ENCODE measurements at regions not wholly inside any gene's neighbourhood (a gene's known extent, or its start where the extent isn't known, plus 50 kb on each side); places are given as distances from the start of the nearest gene placed in this dataset.

DNA sequence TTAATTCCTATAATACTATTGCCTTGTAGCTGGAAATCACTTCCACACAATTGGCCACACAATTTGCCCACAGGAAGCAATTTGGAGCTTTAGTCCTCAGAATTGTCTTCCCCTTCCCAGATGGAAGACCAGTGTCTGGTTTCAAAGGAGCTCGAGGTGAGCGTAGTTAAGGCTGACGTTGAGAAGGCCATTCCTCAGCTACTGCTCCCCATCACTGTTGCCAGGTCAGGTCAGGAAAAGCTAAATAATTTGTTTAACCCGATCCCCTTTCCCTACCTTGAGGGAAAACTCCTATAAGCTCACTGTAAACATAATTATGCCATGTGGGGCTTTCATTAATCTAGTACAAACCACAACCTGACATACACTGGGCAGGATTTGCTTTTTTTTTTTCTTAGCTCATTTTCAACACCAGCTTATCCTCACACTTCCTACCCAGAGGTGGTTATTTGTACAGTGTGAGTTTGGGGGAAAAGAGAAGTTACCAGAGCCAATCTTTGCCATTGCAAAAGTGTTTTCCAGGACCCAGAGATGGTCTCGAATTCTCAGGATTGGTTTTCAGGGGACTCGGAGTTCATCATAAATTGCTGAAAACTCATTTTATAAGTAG lies 242.7 kb downstream of the CLIC5 start:
- no peak overlapping the region for H3K4me3 ChIP-seq (ENCODE audit: control insufficient read depth, low read depth, low read length)
- DNase-seq (ENCODE audit: low read depth) = no peak
- TF ChIP-seq, protein P1, sequence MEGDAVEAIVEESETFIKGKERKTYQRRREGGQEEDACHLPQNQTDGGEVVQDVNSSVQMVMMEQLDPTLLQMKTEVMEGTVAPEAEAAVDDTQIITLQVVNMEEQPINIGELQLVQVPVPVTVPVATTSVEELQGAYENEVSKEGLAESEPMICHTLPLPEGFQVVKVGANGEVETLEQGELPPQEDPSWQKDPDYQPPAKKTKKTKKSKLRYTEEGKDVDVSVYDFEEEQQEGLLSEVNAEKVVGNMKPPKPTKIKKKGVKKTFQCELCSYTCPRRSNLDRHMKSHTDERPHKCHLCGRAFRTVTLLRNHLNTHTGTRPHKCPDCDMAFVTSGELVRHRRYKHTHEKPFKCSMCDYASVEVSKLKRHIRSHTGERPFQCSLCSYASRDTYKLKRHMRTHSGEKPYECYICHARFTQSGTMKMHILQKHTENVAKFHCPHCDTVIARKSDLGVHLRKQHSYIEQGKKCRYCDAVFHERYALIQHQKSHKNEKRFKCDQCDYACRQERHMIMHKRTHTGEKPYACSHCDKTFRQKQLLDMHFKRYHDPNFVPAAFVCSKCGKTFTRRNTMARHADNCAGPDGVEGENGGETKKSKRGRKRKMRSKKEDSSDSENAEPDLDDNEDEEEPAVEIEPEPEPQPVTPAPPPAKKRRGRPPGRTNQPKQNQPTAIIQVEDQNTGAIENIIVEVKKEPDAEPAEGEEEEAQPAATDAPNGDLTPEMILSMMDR (conservative IDR thresholded peaks at IDR 0.05; ENCODE audit: control insufficient read depth, insufficient read depth, low read depth, low read length) = no peak

- H3K4me3 ChIP-seq (ENCODE audit: control insufficient read depth, low read depth, low read length) = no peak overlapping the region
- peak; percentile 7 for DNase-seq (ENCODE audit: low read depth)
- TF ChIP-seq, protein P1 (conservative IDR thresholded peaks at IDR 0.05; ENCODE audit: control insufficient read depth, insufficient read depth, low read depth, low read length) = no peak
Measured at GRCh38 chr6:45772051-45772450, 243.6 kb downstream of the CLIC5 start.

GRCh38 chr6:45763281-45763680 lies 252.4 kb downstream of the CLIC5 start:
- no peak for DNase-seq (ENCODE audit: low read depth)
- TF ChIP-seq, protein P1 (conservative IDR thresholded peaks at IDR 0.05; ENCODE audit: control insufficient read depth, insufficient read depth, low read depth, low read length) = no peak

GRCh38 chr6:45759472-45759810 lies 256.2 kb downstream of the CLIC5 start:
- TF ChIP-seq, protein P1 (conservative IDR thresholded peaks at IDR 0.05; ENCODE audit: control insufficient read depth, insufficient read depth, low read depth, low read length) = no peak
- no peak overlapping the region for H3K4me3 ChIP-seq (ENCODE audit: control insufficient read depth, low read depth, low read length)
- peak; percentile 76 for DNase-seq (ENCODE audit: low read depth)

More at GRCh38 chr6:45763281-45763680, 252.4 kb downstream of the CLIC5 start:
- H3K4me3 ChIP-seq (ENCODE audit: control insufficient read depth, low read depth, low read length) = no peak overlapping the region

DNA sequence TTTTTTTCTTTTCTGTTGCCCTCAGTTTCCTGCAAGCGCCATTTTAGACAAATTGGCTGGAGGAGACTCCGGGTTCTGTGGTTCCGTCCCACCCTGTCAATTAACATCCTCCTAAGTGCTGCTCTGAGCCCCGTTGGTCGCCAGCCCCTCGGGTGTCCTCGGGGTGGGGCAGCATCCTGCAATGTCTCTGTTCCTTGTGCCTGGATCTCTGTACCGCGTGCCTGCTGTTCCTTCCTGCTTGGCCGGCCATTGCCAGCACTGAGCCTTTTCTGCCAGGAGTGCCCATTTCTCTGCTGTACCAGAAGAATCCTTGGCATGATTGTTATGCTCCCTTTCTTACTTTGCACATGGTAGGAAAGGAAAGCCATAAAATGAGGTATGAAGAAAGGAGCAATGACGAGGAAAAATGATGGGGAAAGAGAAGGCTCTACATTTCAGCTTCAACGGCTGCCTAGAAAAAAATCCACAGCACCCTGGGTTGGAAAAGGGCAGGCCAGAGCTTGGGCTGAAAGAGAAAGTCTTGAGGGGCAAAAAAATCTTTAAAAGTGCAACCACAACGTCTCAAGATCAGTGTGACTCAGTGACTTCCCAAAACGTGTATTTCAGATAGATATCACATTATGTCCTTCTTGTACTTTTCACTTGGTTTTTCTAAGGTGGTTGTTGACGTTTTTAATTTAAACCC lies 256.7 kb downstream of the CLIC5 start:
- DNase-seq (ENCODE audit: low read depth) = no peak
- TF ChIP-seq, protein P1 (conservative IDR thresholded peaks at IDR 0.05; ENCODE audit: control insufficient read depth, insufficient read depth, low read depth, low read length) = no peak
- no peak overlapping the region for H3K4me3 ChIP-seq (ENCODE audit: control insufficient read depth, low read depth, low read length)

- H3K4me3 ChIP-seq (ENCODE audit: control insufficient read depth, low read depth, low read length) = no peak overlapping the region
- TF ChIP-seq, protein P1 (conservative IDR thresholded peaks at IDR 0.05; ENCODE audit: control insufficient read depth, insufficient read depth, low read depth, low read length) = no peak
- peak; percentile 37 for DNase-seq (ENCODE audit: low read depth)
Measured at GRCh38 chr6:45757443-45758130, 258.1 kb downstream of the CLIC5 start.
